Esophagus squamous epithelium (tissue), 5 donors: ENCODE measurements at regions not wholly inside any gene's neighbourhood (a gene's known extent, or its start where the extent isn't known, plus 50 kb on each side); places are given as distances from the start of the nearest gene placed in this dataset.

Source experiments
- DNase-seq: peaks from one replicate; lab custom pipeline; 2025; lab: John Stamatoyannopoulos, UW
- H3K27ac ChIP-seq, 4 donors: fragments of 200-600 bp; sonication (generic); one replicate each; pipeline ENCODE4 v1.5.1; 2016 to 2019; ENCODE audit warnings: mild to moderate bottlenecking in 1 of 4
- H3K27me3 ChIP-seq, 4 donors: fragments of 200-600 bp; sonication (generic); 1 replicate in 3 of 4; 2 replicates in 1 of 4; pipeline versions ENCODE4 v1.5.1 to v1.6.0; 2017 to 2021; ENCODE audit warnings: antibody characterized with exemption in 1 of 4
- H3K36me3 ChIP-seq, 3 donors: fragments of 200-600 bp; sonication (generic); one replicate each; pipeline ENCODE4 v1.5.1; 2016 to 2019
- H3K4me1 ChIP-seq, 3 donors: fragments of 200-600 bp; sonication (generic); one replicate each; pipeline ENCODE4 v1.5.1; 2017 to 2019
- H3K4me3 ChIP-seq, 4 donors: fragments of 200-600 bp; sonication (generic); 1 replicate in 3 of 4; 2 replicates in 1 of 4; pipeline ENCODE4 v1.5.1; 2016 to 2019; ENCODE audit warnings: mild to moderate bottlenecking in 2 of 4, moderate library complexity in 1 of 4
- H3K9me3 ChIP-seq, 3 donors: fragments of 200-600 bp; sonication (generic); one replicate each; pipeline ENCODE4 v1.5.1; 2016 to 2019
- CTCF ChIP-seq, 6 experiments: fragments of 450-650 bp in 4 of 6; fragments of 200-600 bp in 2 of 6; sonication (generic) in 2 of 6; IDR thresholded peaks; one replicate each; pipeline ENCODE4 v1.5.1; 2016 to 2019; ENCODE audit warnings: antibody characterized with exemption in 6 of 6, mild to moderate bottlenecking in 4 of 6, moderate library complexity in 4 of 6
- POLR2A ChIP-seq, 4 donors: fragments of 450-650 bp; IDR thresholded peaks; one replicate each; pipeline ENCODE4 v1.6.1; 2017; ENCODE audit warnings: antibody characterized with exemption in 4 of 4, mild to moderate bottlenecking in 4 of 4, moderate library complexity in 3 of 4
- WGBS, 2 donors: methylation state at CpG; one replicate each; pipeline ENCODE4 v1.1.5; 2018; 5-methylcytosine and 5-hydroxymethylcytosine counted together
- intact Hi-C: fragments of 100-400 bp; cut with DNase I; formaldehyde crosslinking; loops from one replicate; pipeline ENCODE4 v1.15.0; 2022
- donor health status: DM: yes; HTN: yes; CAD: no.

GRCh38 chr16:17723531-17724134 is 252.9 kb upstream of the XYLT1 start:
- whole genome bisulfite sequencing, 2 donors: 61 to 72% methylated on average over 10 of the region's 10 CpGs
- Histone ChIP-seq H3K9me3 (no peaks in the 10 kb centered on the region), H3K4me1 (no peaks in the 10 kb centered on the region), H3K27me3 (no peaks in the 10 kb centered on the region), H3K27ac (peak overlapping the region in 1 of 4 donors; percentile 17), H3K36me3 (no peaks in the 10 kb centered on the region), H3K4me3 (no peak overlapping the region)
- no peak for DNase-seq
- intact Hi-C loops: no loop called here
- TF ChIP-seq POLR2A (IDR thresholded peaks at IDR 0.05) (no peak), CTCF (IDR thresholded peaks at IDR 0.05) (no peak)

GRCh38 chr16:17718495-17718894 is 247.7 kb upstream of the XYLT1 start:
- DNase-seq: no peak
- Histone ChIP-seq H3K36me3 (no peaks in the 10 kb centered on the region), H3K27ac (no peak overlapping the region), H3K4me3 (no peak overlapping the region), H3K27me3 (no peaks in the 10 kb centered on the region), H3K9me3 (no peaks in the 10 kb centered on the region), H3K4me1 (no peaks in the 10 kb centered on the region)
- TF ChIP-seq POLR2A (IDR thresholded peaks at IDR 0.05): no peak
- TF ChIP-seq CTCF (IDR thresholded peaks at IDR 0.05): no peak
- WGBS, 2 donors: 61 to 72% methylated on average over 2 of the region's 2 CpGs
- intact Hi-C loops: no loop called here

- Histone ChIP-seq H3K9me3 (no peaks in the 10 kb centered on the region), H3K27me3 (no peaks in the 10 kb centered on the region), H3K4me1 (no peaks in the 10 kb centered on the region), H3K4me3 (no peak overlapping the region), H3K27ac (no peak overlapping the region), H3K36me3 (no peaks in the 10 kb centered on the region)
- 72 to 74% methylated on average over 4 of the region's 4 CpGs for WGBS, 2 donors
- TF ChIP-seq CTCF (IDR thresholded peaks at IDR 0.05) (no peak), POLR2A (IDR thresholded peaks at IDR 0.05) (no peak)
- no peak for DNase-seq
- intact Hi-C loops: no loop called here
These were observed 235.1 kb upstream of the XYLT1 start for GRCh38 chr16:17705847-17706246.

- Histone ChIP-seq H3K27me3 (peaks cover 0 to 5% (median 0%) of the 10 kb centered on the region in 4 donors), H3K4me1 (no peaks in the 10 kb centered on the region), H3K4me3 (no peak overlapping the region), H3K9me3 (no peaks in the 10 kb centered on the region), H3K36me3 (no peaks in the 10 kb centered on the region), H3K27ac (no peak overlapping the region)
- WGBS, 2 donors: 79 to 83% methylated on average over 3 of the region's 3 CpGs
- no peak for DNase-seq
- TF ChIP-seq CTCF (IDR thresholded peaks at IDR 0.05) (no peak), POLR2A (IDR thresholded peaks at IDR 0.05) (no peak)
- intact Hi-C loops: no loop called here
These were observed 225.9 kb upstream of the XYLT1 start for GRCh38 chr16:17696616-17697015.

GRCh38 chr16:17692484-17692883 is 221.7 kb upstream of the XYLT1 start:
- TF ChIP-seq POLR2A (IDR thresholded peaks at IDR 0.05): no peak
- no peak for TF ChIP-seq CTCF (IDR thresholded peaks at IDR 0.05)
- Histone ChIP-seq H3K4me3 (no peak overlapping the region), H3K9me3 (no peaks in the 10 kb centered on the region), H3K27ac (no peak overlapping the region), H3K27me3 (peaks cover 0 to 5% (median 0%) of the 10 kb centered on the region in 4 donors), H3K4me1 (no peaks in the 10 kb centered on the region), H3K36me3 (no peaks in the 10 kb centered on the region)
- intact Hi-C loops: no loop called here
- no peak for DNase-seq
- WGBS, 2 donors: 92 to 97% methylated on average over 4 of the region's 4 CpGs
